RWPE2 (cell line): ENCODE measurements at regions not wholly inside any gene's neighbourhood (a gene's known extent, or its start where the extent isn't known, plus 50 kb on each side); places are given as distances from the start of the nearest gene placed in this dataset.

Experiments used
- ATAC-seq: fragments of 200-7000 bp; cut with Tn5 transposase; 3 replicates; pipeline ENCODE4 v1.9.1; 2021; ENCODE audit warnings: low read depth
- DNase-seq: peaks from one replicate; pipeline ENCODE4 v3.0.0-alpha.2; 2020; ENCODE audit warnings: low spot score
- H3K27ac ChIP-seq: fragments of 450-650 bp; 2 replicates; pipeline ENCODE4 v1.5.1; 2017; ENCODE audit warnings: mild to moderate bottlenecking; ENCODE audit not compliant: poor library complexity, severe bottlenecking
- H3K27me3 ChIP-seq: fragments of 250-450 bp; sonication (Bioruptor Pico); 2 replicates; pipeline ENCODE4 v1.5.1; 2021; ENCODE audit warnings: mild to moderate bottlenecking, moderate library complexity; ENCODE audit not compliant: insufficient read depth, poor library complexity, severe bottlenecking
- H3K36me3 ChIP-seq: fragments of 250-450 bp; sonication (Bioruptor Pico); 2 replicates; pipeline ENCODE4 v1.5.1; 2020; ENCODE audit warnings: low read depth, mild to moderate bottlenecking, moderate library complexity
- H3K4me1 ChIP-seq: fragments of 250-450 bp; sonication (Bioruptor Pico); 2 replicates; pipeline ENCODE4 v1.5.1; 2021; ENCODE audit warnings: mild to moderate bottlenecking, moderate library complexity; ENCODE audit not compliant: insufficient read depth, poor library complexity, severe bottlenecking
- H3K4me3 ChIP-seq: fragments of 250-450 bp; sonication (Bioruptor Pico); 2 replicates; pipeline ENCODE4 v1.5.1; 2021; ENCODE audit warnings: mild to moderate bottlenecking, moderate library complexity; ENCODE audit not compliant: severe bottlenecking
- H3K9me3 ChIP-seq: fragments of 250-450 bp; sonication (Bioruptor Pico); 2 replicates; pipeline ENCODE4 v1.5.1; 2021; ENCODE audit warnings: mild to moderate bottlenecking, moderate library complexity; ENCODE audit not compliant: severe bottlenecking
- CTCF ChIP-seq: fragments of 450-650 bp; IDR thresholded peaks from one replicate; pipeline ENCODE4 v1.5.1; 2017; ENCODE audit warnings: mild to moderate bottlenecking, moderate library complexity; ENCODE audit not compliant: poor library complexity, severe bottlenecking

- H3K4me1 ChIP-seq: no peaks in the 10 kb centered on the region
- H3K9me3 ChIP-seq: peaks cover 3% of the 10 kb centered on the region
- peaks cover 4% of the 10 kb centered on the region for H3K27me3 ChIP-seq
- no peaks in the 10 kb centered on the region for H3K36me3 ChIP-seq
- no peak for DNase-seq
- no peak for TF ChIP-seq CTCF
- H3K4me3 ChIP-seq: no peak overlapping the region
- no peak for ATAC-seq
- no peak overlapping the region for H3K27ac ChIP-seq
These were observed 496.3 kb upstream of the CNTN3 start for GRCh38 chr3:75110741-75111140.

GRCh38 chr3:75115695-75116094 lies 501.2 kb upstream of the CNTN3 start:
- H3K4me3 ChIP-seq: no peak overlapping the region
- DNase-seq: no peak
- no peak overlapping the region for H3K27ac ChIP-seq
- H3K9me3 ChIP-seq: no peaks in the 10 kb centered on the region
- H3K36me3 ChIP-seq: no peaks in the 10 kb centered on the region
- H3K27me3 ChIP-seq: peaks cover 4% of the 10 kb centered on the region
- no peaks in the 10 kb centered on the region for H3K4me1 ChIP-seq
- ATAC-seq: no peak
- TF ChIP-seq CTCF: no peak

GRCh38 chr3:75118779-75119178 lies 504.3 kb upstream of the CNTN3 start:
- H3K27ac ChIP-seq: no peak overlapping the region
- H3K4me1 ChIP-seq: no peaks in the 10 kb centered on the region
- no peak overlapping the region for H3K4me3 ChIP-seq
- TF ChIP-seq CTCF: no peak
- H3K27me3 ChIP-seq: no peaks in the 10 kb centered on the region
- ATAC-seq (no peak), DNase-seq (no peak)
- H3K36me3 ChIP-seq: no peaks in the 10 kb centered on the region
- no peaks in the 10 kb centered on the region for H3K9me3 ChIP-seq

GRCh38 chr3:75126556-75126955 lies 512.1 kb upstream of the CNTN3 start:
- Histone ChIP-seq H3K4me3 (no peak overlapping the region), H3K27me3 (no peaks in the 10 kb centered on the region), H3K9me3 (no peaks in the 10 kb centered on the region), H3K27ac (no peak overlapping the region), H3K4me1 (no peaks in the 10 kb centered on the region), H3K36me3 (no peaks in the 10 kb centered on the region)
- ATAC-seq (no peak), DNase-seq (no peak)
- no peak for TF ChIP-seq CTCF

- ATAC-seq (no peak), DNase-seq (no peak)
- Histone ChIP-seq H3K27ac (no peak overlapping the region), H3K4me1 (no peaks in the 10 kb centered on the region), H3K4me3 (no peak overlapping the region), H3K36me3 (no peaks in the 10 kb centered on the region), H3K9me3 (no peaks in the 10 kb centered on the region), H3K27me3 (no peaks in the 10 kb centered on the region)
- TF ChIP-seq CTCF: no peak
These were observed 514.6 kb upstream of the CNTN3 start for GRCh38 chr3:75129101-75129500.
